ENCODE measurements at regions not wholly inside any gene's neighbourhood (a gene's known extent, or its start where the extent isn't known, plus 50 kb on each side); places are given as distances from the start of the nearest gene placed in this dataset.

- DNase-seq (ENCODE audit: extremely low read depth, low read depth) = peak; percentile 35
- TF ChIP-seq, protein P1, sequence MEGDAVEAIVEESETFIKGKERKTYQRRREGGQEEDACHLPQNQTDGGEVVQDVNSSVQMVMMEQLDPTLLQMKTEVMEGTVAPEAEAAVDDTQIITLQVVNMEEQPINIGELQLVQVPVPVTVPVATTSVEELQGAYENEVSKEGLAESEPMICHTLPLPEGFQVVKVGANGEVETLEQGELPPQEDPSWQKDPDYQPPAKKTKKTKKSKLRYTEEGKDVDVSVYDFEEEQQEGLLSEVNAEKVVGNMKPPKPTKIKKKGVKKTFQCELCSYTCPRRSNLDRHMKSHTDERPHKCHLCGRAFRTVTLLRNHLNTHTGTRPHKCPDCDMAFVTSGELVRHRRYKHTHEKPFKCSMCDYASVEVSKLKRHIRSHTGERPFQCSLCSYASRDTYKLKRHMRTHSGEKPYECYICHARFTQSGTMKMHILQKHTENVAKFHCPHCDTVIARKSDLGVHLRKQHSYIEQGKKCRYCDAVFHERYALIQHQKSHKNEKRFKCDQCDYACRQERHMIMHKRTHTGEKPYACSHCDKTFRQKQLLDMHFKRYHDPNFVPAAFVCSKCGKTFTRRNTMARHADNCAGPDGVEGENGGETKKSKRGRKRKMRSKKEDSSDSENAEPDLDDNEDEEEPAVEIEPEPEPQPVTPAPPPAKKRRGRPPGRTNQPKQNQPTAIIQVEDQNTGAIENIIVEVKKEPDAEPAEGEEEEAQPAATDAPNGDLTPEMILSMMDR (IDR thresholded peaks at IDR 0.05; ENCODE audit: low read depth, low read length) = no peak
Measured at GRCh38 chr15:100740138-100740537, 137.7 kb downstream of the ASB7 start.

DNA sequence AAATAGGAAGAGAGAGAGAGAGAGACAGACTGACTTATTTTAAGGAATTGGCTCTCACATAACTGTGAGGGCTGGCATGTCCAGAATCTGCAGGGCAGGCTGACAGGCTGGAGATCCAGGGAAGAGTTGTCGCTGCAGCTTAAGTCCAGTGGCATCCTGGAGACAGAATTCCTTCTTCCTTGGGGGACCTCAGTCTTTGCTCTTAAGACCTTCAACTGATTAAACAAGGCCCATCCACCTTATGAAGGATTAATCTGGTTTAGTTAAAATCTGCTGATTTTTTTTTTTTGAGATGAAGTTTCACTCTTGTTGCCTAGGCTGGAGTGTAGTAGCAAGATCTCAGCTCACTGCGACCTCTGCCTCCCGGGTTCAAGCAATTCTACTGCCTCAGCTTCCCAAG lies 128.0 kb upstream of the ALDH1A3 start:
- TF ChIP-seq, protein P1 (IDR thresholded peaks at IDR 0.05; ENCODE audit: low read depth, low read length) = no peak
- DNase-seq (ENCODE audit: extremely low read depth, low read depth) = no peak

GRCh38 chr15:100753503-100753902 lies 126.1 kb upstream of the ALDH1A3 start:
- DNase-seq (ENCODE audit: extremely low read depth, low read depth) = no peak
- TF ChIP-seq, protein P1 (IDR thresholded peaks at IDR 0.05; ENCODE audit: low read depth, low read length) = no peak

- DNase-seq (ENCODE audit: extremely low read depth, low read depth) = no peak
- TF ChIP-seq, protein P1 (IDR thresholded peaks at IDR 0.05; ENCODE audit: low read depth, low read length) = no peak
Measured at GRCh38 chr15:100757661-100758060, 122.0 kb upstream of the ALDH1A3 start.

DNA sequence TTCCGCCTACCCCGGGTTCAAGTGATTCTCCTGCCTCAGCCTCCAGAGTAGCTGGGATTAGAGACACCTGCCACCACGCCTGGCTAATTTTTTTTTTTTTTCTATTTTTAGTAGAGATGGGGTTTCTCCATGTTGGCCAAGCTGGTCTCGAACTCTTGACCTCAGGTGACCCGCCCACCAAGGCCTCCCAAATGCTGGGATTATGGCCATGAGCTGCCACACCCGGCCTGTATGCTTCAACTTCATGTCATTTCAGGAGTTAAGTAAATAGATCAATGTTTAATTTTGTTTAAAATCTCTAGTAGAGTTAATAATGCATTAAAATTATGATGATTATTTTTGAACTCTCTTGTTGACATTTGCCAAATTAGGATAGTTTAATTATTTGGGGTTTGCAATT lies 121.1 kb upstream of the ALDH1A3 start:
- TF ChIP-seq, protein P1 (IDR thresholded peaks at IDR 0.05; ENCODE audit: low read depth, low read length) = no peak
- no peak for DNase-seq (ENCODE audit: extremely low read depth, low read depth)

DNA sequence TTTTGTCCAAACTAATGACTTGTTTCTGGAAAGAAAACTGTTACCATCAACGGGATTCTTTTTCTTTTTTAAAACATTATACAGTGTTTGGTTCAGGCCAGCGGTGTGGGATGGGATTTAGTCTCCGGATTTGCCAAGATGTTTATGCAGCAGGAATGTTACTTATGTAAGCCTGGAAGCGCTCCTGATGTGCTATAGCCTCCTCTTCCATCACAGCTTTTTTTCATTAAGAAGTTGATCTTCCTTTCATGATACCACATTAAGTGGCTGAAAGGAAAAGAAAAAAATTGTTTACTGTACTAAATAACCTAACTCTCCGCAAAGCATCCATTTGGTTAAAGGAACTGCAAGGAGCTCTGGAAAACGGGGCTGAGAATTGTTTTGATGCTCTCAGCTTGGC lies 120.5 kb upstream of the ALDH1A3 start:
- DNase-seq (ENCODE audit: extremely low read depth, low read depth) = peak; percentile 87
- TF ChIP-seq, protein P1 (IDR thresholded peaks at IDR 0.05; ENCODE audit: low read depth, low read length) = no peak

GRCh38 chr15:100759698-100760356 lies 119.8 kb upstream of the ALDH1A3 start:
- DNase-seq (ENCODE audit: extremely low read depth, low read depth) = no peak
- TF ChIP-seq, protein P1 (IDR thresholded peaks at IDR 0.05; ENCODE audit: low read depth, low read length) = no peak

Data from AG09319 (cell line).